SKM-1 (cell line): ENCODE measurements at regions not wholly inside any gene's neighbourhood (a gene's known extent, or its start where the extent isn't known, plus 50 kb on each side); places are given as distances from the start of the nearest gene placed in this dataset.
A peak's percentile ranks its signal among the peaks of the same experiment; 100 is the strongest.

Experiments
- DNase-seq: peaks from one replicate; lab custom pipeline; 2025; ENCODE audit not compliant: unreplicated experiment; lab: John Stamatoyannopoulos, UW

DNA sequence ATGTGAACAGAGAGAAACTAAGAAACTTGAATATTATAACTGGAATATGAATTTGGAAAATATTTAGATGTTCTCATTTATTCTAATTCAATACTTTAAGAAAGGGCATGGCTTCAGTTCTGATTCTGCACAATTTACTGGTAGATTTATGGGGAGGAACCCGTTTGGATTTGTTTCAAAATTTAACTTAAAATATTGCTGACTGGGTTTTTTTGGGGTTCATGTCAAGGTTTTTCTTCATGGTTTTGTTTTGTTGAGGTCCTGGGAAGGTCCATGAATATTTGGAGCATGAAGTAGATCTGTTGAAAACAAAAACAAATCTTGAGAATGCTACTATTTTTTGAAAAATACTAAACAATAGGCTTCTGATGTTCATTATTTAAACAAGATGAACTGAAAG is 214.7 kb downstream of the PIK3R1 start:
- DNase-seq, result no peak

DNA sequence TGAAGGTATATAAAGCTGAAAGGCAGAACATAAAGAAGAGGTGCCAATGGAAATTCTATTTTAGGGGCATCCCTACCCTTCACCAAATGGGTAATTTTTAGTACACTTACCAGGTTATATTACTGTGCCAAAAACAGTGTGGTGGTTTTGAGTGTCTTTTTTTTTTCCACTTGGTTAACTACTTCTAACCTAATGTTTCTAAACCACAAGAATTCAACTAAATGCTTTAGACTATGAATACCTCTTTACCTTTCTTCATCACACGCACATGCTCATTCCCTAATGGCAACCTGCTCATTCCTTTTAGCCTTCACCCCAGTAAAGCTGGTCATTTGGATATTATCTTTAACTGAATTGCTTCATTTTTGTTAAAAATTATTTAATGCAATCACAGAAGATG is 215.6 kb downstream of the PIK3R1 start:
- DNase-seq, result no peak

DNA sequence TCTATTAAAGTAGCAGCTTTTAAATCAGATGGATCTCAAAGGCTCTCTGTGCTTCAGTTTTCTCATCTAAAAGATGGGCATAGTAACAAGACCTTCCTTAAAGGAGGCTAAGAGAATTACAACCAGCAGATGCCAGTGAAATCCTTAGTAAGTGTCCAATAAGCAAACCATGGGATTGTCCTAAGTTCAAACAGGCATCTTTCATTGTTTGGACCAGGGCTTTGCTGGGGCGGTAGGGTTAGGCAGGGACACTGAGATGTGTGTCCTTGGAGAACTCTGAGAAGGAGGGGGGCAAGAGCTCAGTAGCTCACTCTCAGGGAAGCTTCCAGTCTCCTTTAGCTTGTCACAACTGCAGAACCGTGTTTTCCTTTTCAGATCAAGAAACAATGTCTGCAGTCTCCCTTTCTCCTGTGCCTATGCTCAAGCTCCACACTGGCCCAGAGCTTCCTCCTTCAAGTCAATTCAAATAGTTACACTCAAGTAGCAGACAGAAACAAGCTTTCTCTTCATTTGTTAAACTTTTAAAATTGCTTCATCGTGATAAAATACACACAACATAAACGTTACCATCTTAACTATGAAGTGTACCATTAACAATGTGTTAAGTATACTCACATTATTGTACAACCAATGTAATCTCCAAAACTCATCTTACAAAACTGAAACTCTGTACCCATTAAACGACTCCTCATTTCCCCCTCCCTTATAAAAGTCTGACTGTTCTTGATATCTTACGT is 216.2 kb downstream of the PIK3R1 start:
- DNase-seq, result no peak

DNA sequence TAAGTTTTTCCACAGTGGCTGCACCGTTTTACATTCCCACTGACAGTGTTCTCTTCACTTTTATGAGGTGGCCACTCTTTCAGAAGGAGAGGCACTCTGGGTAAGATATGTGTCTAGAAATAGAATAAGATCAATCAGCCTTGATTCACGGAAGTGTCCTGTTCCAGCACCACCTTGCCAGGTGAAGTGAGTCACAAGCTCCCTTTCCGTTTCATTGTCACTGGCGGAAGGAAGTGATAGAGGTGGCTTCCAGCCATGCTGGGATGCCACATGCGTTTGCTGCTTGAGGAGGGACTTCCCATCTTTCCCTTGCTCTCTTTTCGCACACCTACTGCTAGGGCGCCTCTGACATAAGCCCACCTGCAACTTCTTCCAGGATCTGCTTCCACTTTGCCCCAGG is 217.1 kb downstream of the PIK3R1 start:
- no peak for DNase-seq

DNA sequence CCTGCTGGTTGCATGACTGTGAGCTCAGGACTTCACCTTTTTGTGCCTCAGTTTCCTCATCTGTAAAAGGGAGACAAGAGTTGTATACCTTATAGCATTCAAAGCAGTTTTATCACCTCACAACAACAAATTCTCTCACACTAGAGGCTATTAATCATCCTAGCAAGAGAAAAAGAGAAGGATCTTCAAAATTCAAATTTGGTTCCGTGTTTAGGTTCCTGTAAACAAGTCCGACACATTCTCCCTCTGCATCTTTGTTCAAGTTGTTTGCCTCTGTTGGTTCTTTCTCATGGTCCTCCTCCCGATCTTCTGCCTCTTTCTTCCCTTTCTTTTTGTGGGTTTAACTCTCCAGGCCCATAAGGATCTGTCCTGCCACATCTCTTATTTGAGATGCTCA is 218.0 kb downstream of the PIK3R1 start:
- DNase-seq, result no peak

DNA sequence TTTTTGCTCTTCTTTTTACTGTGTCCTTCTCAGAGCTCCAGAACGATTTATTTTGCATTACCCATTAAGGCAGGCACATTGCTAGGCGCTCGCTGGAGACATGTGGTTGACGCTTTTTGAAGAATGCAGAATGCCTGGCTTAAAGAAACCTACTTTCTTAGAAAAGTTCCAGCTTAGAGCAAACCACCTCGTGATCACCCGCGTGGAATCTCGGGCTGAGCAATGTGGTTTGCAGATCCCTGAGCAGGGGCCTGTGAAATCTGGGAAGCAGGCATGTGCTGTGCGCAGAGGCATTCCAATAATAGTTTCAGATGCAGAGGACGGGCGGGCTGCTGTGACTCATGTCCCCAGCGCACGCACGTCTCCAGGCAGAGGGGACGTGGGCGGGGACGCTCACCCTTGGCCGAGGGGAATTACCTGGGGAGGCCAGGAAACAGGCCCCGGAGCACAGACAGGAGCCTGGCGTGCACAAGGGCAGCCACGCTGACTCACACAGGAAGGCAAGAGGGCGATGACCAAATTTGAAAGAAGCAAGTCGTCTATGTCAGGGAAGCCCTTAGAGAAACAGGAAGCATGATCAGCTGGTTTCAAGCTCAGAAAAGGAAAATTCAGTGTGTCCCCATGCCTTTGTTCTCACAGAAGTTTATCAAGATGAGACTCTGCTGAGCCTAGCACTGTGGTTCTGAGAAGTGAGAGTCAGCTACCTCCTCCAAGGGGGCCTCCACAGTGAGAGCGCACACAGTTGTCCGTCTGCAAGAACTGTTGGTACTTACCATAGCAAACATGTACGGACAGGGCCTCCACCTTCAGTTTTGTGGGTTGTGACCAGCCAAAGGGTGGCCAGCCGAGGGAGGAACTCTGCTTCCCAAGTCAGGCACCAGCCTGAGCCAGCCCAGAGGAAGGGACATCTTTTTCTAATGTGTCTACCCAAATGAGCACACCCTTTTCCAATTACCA is 218.6 kb downstream of the PIK3R1 start:
- DNase-seq, result peak; percentile 76

DNA sequence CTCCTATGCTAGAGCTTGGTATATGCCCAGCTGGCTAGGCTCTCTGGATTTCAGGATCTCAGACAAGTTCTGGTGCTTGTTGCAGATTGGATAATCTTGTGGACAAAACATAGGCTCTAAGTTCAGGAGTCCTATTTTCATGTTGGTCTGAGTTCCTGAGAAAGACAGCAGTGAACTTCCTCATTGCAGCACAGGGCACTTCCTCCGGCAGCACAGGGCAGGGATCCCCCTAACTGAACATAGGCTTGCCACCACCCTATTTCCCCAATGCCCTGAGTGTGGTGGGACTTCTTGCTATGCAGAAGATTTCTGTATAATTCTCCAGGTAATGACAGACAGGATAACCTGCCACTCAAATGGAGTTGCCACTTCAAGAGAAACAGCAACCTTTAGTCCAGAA is 220.1 kb downstream of the PIK3R1 start:
- DNase-seq, result peak; percentile 53

DNA sequence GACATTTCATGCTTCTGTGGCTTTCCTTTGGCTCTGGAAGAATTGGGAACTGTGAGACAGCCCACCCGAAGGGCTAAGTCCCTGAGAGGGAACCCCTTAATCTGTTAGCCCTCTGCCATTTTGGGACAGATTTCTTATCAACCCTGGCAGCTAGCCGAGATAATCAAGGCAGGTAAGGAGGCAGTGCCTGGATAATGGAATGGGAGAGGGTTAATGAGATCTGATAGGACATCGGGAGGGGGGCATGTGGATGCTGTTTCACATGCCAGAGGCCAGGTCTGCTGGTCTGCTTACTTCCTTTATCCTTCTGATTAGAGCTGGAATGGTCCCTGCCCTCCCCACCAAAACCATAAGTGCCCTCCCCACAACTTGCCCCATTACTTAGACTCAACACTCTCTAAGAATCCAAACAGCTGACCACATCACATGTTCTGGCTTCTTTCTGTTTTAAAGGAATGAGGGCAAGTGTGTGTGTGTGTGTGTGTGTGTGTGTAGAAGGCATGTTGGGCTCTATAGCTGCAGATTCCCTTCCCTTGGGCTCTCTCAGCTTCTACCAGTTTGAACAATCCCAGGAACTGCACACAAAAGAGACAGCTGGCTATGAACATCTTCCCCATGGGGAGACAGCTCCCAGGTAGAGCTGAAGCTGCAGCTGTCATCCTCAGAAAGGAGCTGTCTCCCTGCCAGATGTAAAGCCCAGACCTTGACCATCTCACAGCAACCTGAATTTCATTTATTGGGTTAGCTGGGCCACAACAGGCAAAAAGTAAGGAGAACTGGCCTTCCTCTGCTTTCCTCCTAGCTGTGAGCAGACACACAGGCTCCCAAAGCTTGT is 221.3 kb downstream of the PIK3R1 start:
- DNase-seq, result no peak

DNA sequence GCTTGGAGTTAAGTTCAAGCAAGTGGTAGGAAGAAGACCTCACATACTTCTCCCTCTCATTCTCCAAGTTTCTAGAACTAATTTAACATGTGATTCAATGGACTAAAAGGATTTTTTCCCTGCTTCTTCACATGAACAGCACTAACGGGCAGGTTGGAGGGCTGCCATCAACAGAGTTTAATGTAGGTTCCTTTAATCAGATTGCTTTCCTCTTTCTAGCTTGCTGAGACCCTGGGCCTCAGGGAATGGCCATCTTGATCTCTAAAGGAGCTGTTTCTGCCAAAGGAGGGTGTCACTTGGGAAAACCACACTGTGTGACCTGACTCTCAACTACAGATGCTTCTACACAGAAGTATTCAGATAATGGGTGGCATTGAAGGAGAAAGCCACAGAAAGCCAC is 223.3 kb downstream of the PIK3R1 start:
- no peak for DNase-seq

DNA sequence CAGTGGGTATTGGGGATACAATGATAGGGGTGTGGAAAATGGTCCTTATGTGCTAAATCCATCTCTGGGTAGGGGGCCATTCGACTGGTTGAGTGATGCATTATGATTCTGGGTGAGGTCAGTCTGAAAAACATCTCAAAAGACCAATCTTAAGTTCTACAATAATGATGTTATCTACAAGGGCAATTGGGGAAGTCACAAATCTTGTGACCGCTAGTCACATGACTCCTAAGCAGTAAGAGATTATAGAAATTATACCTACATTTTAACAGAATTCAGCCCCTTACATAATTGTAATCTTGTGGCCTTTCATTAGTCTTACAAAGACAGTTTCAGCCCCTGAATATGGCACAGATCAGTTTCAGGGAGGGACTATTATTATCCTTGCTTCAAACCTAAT is 224.7 kb downstream of the PIK3R1 start:
- DNase-seq, result no peak

DNA sequence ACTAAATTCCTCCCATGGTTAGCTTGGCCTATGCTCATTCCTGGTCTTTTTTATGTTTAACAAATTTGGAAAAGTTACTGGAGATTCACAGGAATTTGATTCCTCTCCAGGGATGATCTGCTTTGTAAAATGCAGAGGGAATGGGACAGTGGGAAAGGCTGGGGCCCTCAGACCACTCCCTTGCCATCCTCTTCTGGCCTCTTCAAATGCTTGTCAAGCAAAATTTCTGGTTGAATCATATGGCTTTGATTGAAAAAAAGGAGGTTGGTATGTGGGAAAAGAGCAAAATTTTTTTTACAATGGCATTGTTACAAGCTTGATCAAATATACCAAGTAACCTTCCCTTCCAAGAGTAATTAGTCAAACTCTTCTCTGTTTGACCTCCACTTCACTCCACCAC is 225.1 kb downstream of the PIK3R1 start:
- no peak for DNase-seq

DNA sequence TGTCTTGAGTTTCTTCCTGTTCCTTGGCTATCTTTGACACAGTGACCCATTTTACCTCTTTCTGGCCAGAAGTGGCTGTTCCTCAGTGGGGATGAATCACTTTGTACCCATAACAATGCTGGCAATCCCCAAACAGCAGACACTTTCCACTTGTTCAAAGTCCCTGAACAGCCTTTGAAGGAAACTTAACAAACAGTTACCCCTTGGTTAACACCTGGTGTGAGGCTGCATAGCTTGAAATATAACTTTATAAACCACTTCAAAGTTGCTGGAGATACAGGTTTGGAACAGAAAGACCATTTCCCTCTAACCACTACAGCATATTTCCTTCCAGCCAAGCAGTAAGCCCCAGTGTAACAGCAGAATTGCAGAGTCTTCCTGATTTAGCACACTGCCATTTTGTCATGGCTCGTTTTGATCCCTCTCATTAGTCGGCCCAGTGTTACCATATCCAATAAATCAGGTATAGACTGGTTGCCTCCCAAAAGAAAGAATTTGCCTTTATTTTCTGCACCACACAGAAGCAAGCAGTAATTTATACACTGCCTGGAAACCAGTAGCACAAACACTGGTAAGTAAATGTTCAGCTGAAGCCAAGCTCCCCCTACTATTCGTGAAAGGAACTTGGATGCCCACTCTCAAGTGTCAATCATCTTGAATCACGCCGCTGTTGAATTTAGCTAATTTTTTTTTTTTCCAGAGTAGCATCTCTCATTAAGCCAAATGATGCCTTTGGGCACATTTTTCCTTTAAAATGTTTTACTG is 225.9 kb downstream of the PIK3R1 start:
- no peak for DNase-seq

DNA sequence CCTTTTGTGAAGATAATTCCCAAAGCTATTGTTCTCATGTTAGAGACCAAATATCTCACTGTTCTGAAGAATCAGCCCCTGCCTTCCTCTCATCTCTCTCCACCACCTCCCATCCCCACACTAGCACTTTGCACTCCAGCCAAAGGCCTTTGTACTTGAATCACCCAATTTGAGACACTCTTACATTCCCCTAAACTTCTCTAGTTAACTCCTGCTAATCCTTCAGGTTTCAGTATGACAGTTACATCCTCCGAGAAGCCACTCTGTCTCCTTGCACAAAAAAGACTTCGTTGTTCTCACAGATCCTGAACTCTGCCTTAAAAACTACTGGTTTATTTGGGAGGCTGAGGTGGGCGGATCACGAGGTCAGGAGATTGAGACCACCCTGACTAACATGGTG is 227.5 kb downstream of the PIK3R1 start:
- DNase-seq, result no peak

DNA sequence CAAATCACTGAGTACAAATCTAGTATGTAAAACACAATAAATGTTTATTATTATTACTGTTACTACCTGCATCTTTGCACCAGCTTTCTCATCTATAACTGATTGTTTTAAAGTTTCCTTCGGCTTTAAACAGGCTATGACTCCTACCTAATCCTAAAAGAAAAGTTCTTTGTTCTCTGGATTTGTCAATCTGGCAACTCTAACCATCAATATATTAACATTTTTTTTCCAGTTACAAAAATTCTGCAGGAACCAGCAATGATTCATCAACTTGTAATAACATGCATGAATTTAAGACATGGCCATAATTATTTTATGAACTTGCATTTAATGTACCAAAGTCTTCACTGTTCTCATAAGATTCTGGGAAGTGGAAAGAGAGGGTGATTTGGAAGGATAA is 228.5 kb downstream of the PIK3R1 start:
- DNase-seq, result no peak

DNA sequence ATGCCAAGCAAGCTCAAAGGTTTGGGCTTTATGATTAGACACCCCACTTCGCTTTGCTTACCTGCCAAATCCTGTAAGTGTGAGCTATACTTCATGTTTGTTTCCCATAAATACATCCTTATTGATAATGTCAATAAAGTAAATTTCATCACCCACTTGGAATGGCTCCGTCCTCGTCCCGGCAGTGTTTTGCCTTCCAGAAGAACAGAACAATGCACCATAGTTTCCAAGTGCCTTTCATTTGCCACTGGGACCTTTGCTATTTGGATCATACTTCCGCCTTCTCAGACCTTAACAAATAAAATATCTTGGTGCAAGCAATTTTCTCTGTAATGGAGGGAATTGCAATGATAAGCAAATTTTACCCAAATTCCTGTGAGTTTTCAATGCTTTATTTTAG is 229.3 kb downstream of the PIK3R1 start:
- no peak for DNase-seq

DNA sequence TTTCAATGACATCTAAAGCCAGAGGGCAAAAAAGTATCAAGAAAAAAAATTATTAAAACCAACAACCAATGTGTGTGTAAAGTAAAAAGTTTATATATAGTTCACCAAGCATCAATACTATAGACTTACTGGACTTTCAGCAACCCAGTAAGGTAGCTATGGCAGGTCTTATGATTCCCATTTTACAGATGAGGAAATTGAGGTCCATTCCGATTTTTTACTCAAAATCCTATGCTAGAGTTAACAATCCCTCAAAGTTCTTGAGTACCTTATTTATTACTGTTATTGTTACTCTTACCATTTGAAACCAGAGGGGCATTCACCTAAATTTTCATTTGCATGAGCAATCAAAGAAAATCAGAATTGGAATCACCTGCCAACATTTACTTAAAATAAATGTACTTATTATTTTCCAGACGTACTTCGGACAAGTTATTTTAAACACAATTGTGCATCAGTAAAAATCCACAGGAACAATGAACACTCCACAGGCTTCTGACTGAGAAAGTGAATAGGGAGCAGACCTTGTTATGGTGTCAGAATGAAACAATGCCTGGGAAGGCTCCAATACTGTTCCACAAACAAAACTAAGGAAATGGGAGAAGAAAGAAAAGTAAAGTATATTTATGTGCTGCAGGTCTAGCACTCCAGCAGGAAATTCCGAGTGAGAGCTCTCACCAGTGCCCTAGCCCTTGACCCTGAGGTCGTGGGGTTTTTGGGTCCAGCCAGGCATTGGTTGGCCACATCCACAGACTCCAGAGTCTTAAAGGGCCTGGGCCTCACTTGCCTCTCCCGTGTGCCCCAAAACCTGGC is 229.9 kb downstream of the PIK3R1 start:
- DNase-seq, result no peak

DNA sequence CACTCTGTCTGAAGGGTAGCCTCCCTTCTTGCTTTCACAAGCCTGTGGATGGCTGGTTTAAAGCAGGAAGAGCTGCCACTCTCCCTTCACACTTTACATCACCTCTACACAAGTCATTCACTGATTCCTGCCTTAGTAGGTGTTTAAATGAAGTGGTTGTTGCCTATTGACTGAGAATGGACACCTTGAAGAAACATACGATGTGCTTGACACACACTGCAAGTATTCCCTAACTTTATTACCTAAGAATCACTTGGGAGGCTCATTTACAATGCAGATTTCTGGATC is 230.5 kb downstream of the PIK3R1 start:
- DNase-seq, result no peak

DNA sequence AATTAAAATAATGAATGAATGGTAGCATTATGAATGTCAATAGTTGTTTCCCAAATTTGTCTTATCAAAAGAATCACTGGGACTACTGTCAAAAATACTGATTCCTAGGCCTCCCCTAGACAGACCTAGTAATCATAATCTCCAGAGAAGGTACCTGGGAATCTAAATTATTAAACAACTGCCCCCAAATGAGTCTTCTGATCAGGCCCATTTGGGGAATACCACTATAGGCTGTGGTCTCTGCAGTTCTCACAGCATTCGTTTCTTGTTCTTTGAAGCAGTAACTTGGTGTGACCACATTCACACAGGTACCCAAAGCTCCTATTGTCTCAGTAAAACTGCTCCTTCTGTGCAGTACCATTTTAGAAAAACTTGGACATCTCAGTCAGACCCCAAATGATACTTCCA is 230.9 kb downstream of the PIK3R1 start:
- no peak for DNase-seq

DNA sequence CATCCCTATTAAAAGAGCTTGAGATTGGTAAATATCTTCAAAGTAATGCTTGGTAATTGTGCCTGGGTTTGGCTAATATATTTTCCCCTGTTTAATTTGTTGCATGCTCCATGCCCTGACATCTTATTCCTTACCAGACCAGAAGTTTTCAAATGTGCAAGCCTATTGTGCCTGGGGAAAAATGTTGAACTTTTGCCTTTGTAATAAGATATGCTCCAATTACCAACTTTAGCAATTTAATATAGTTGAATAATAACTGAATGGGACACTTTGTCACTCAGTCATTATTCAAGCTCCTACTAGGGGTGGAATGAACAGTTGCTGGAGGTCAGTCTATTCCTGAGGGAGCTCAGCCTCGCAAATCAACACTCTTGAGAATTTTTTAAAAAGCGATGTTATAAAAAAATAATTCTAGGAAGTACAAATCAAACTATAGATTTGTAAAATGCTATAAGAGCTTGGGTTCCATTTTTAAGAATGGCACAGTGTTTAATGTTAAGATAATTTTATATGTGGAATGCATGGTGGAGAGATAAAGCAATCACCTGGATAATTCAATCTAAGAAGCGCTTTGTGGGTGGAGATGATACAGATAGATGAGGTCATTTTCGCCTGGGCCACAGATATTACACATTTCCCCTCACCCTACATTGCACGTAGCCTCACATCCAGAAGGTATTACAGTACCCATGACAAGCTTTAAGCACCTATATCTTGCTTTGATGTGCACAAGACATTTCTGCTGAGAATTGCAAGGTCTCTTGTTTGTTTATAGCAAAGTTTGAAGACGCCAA is 231.8 kb downstream of the PIK3R1 start:
- DNase-seq, result no peak
